K562 (cell line): ENCODE measurements at regions not wholly inside any gene's neighbourhood (a gene's known extent, or its start where the extent isn't known, plus 50 kb on each side); places are given as distances from the start of the nearest gene placed in this dataset.

Source experiments
- ATAC-seq: fragments of 200-7000 bp; cut with Tn5 transposase; 3 replicates; pipeline ENCODE4 v1.9.1; 2020; ENCODE audit warnings: moderate library complexity
- BruUV-seq: library from RNA; stranded (reverse); fragments of 400-500 nt; replicated peaks from 2 replicates; lab custom pipeline; 2021; lab: Mats Ljungman, UMichigan
- CTCF ChIA-PET: fragments of 300-600 bp; formaldehyde crosslinking; extraction: SDS; loops from one replicate; lab custom pipeline; 2021; ENCODE audit warnings: low intra/inter-chr PET ratio; lab: Yijun Ruan, JAX
- POLR2A ChIA-PET: fragments of 300-600, 350-650 bp; sonication (Branson Sonifier 250); formaldehyde crosslinking; extraction: SDS; loops from one replicate; lab custom pipeline; 2021; ENCODE audit warnings: antibody characterized with exemption, inconsistent platforms; lab: Yijun Ruan, JAX
- DNase-seq, 4 experiments: peaks; one replicate each; pipeline versions ENCODE4 v3.0.0 to v3.0.0-alpha.2; 2011 to 2018; ENCODE audit warnings: low spot score in 3 of 4, mixed read lengths in 3 of 4; ENCODE audit errors: extremely low read depth in 1 of 4
- FAIRE-seq: peaks from 2 replicates; lab custom pipeline; 2011; peaks lifted over from hg19 to GRCh38; lab: Jason Lieb, UNC
- H2AFZ ChIP-seq: 2 replicates; pipeline ENCODE4 v1.6.0; 2011; ENCODE audit warnings: low read depth, low read length, control low read depth, inconsistent platforms
- H3K27ac ChIP-seq: fragments of 200-600 bp; 3 replicates; pipeline ENCODE4 v1.8.0; 2011; ENCODE audit warnings: low read depth, mild to moderate bottlenecking, control low read depth, inconsistent platforms, low read length, moderate library complexity, mixed read lengths; ENCODE audit errors: extremely low read depth
- H3K27me3 ChIP-seq, 2 experiments: fragments of 300-600 bp in 1 of 2; 2 replicates in 1 of 2; 3 replicates in 1 of 2; pipeline versions ENCODE4 v1.6.0 to v1.8.0; 2011; ENCODE audit warnings: inconsistent platforms in 2 of 2, low read length in 2 of 2, mild to moderate bottlenecking in 1 of 2, mixed read lengths in 1 of 2, moderate library complexity in 1 of 2; ENCODE audit not compliant: control insufficient read depth in 2 of 2, insufficient read depth in 2 of 2
- H3K36me3 ChIP-seq: fragments of 300-600 bp; 3 replicates; pipeline ENCODE4 v1.8.0; 2011; ENCODE audit warnings: mild to moderate bottlenecking, low read length, inconsistent platforms; ENCODE audit not compliant: control insufficient read depth, insufficient read depth
- H3K4me1 ChIP-seq, 2 experiments: fragments of 200-600 bp in 1 of 2; replicated peaks in 1 of 2; 2 replicates in 1 of 2; 3 replicates in 1 of 2; pipeline versions ENCODE4 v1.5.1 to v1.8.0; 2011; ENCODE audit warnings: inconsistent platforms in 2 of 2, low read length in 2 of 2, mild to moderate bottlenecking in 1 of 2, mixed read lengths in 1 of 2, moderate library complexity in 1 of 2; ENCODE audit not compliant: control insufficient read depth in 2 of 2, insufficient read depth in 2 of 2
- H3K4me2 ChIP-seq: 2 replicates; pipeline ENCODE4 v1.6.1; 2011; ENCODE audit warnings: low read length, control low read depth, inconsistent platforms, mixed read lengths; ENCODE audit not compliant: insufficient read depth
- H3K4me3 ChIP-seq: fragments of 200-600 bp; sonication (generic), shearing (Covaris generic); 2 replicates; pipeline ENCODE4 v1.5.1; 2016; ENCODE audit warnings: control low read depth, inconsistent platforms
- H3K79me2 ChIP-seq: fragments of 200-600 bp; 3 replicates; pipeline ENCODE4 v1.8.0; 2011; ENCODE audit warnings: low read length, inconsistent platforms; ENCODE audit not compliant: control insufficient read depth, insufficient read depth
- H3K9ac ChIP-seq, 2 experiments: 2 replicates each; pipeline versions ENCODE4 v1.6.0 to v1.6.1; 2011; ENCODE audit warnings: low read depth in 2 of 2, low read length in 2 of 2, control low read depth in 1 of 2, inconsistent platforms in 1 of 2, mild to moderate bottlenecking in 1 of 2, mixed read lengths in 1 of 2; ENCODE audit not compliant: insufficient read depth in 1 of 2
- H3K9me1 ChIP-seq: one replicate; pipeline ENCODE4 v1.6.0; 2011; ENCODE audit warnings: inconsistent platforms, mild to moderate bottlenecking, low read length, moderate library complexity; ENCODE audit not compliant: control insufficient read depth, insufficient read depth
- H3K9me3 ChIP-seq: replicated peaks from 2 replicates; pipeline ENCODE4 v1.5.1; 2011; ENCODE audit warnings: low read depth, low read length, inconsistent platforms; ENCODE audit not compliant: control insufficient read depth, insufficient read depth
- H4K20me1 ChIP-seq: replicated peaks from 2 replicates; pipeline ENCODE4 v1.6.1; 2011; ENCODE audit warnings: low read length, inconsistent platforms, mixed read lengths; ENCODE audit not compliant: control insufficient read depth, insufficient read depth
- BCL6 ChIP-seq: fragments of 250-450 bp; sonication (Bioruptor Pico); IDR thresholded peaks from 2 replicates; pipeline ENCODE4 v1.4.0; 2020
- GATAD2A ChIP-seq: fragments of 450-650 bp; IDR thresholded peaks from 2 replicates; pipeline ENCODE4 v1.6.1; 2017
- GTF2F1 ChIP-seq: IDR thresholded peaks from 2 replicates; pipeline ENCODE4 v1.6.1; 2011; ENCODE audit warnings: low read depth, low read length, improper control_type of control experiment
- ILK ChIP-seq: fragments of 450-650 bp; IDR thresholded peaks from 2 replicates; pipeline ENCODE4 v1.6.1; 2016; ENCODE audit warnings: missing genetic modification characterization, low read depth, mild to moderate bottlenecking, missing compliant biosample characterization, moderate library complexity, borderline replicate concordance
- POU5F1 ChIP-seq: fragments of 150-350 bp; IDR thresholded peaks from 2 replicates; pipeline ENCODE4 v1.6.1; 2014; ENCODE audit warnings: borderline replicate concordance, low read length, low read depth, mild to moderate bottlenecking; ENCODE audit not compliant: partially characterized antibody
- RFX1 ChIP-seq: fragments of 450-650 bp; IDR thresholded peaks from 2 replicates; pipeline ENCODE4 v1.6.1; 2016; ENCODE audit warnings: mild to moderate bottlenecking, moderate library complexity
- ZBTB33 ChIP-seq: sonication (generic); formaldehyde crosslinking; IDR thresholded peaks from 2 replicates; pipeline ENCODE4 v1.8.1; 2023; ENCODE audit warnings: mild to moderate bottlenecking, missing genetic modification reagents
- ZMIZ1 ChIP-seq, 2 experiments: fragments of 150-350 bp in 1 of 2; IDR thresholded peaks; 2 replicates each; pipeline ENCODE4 v1.6.1; 2012 to 2016; ENCODE audit warnings: low read depth in 2 of 2, low read length in 2 of 2, mild to moderate bottlenecking in 1 of 2, moderate library complexity in 1 of 2
- ZNF253 ChIP-seq: fragments of 250-450 bp; sonication (Bioruptor Pico); conservative IDR thresholded peaks from 2 replicates; pipeline ENCODE4 v1.6.1; 2021; ENCODE audit warnings: mild to moderate bottlenecking
- ZNF639 ChIP-seq, 2 experiments: fragments of 200-800 bp in 1 of 2; sonication (Bioruptor generic) in 1 of 2; sonication (generic) in 1 of 2; formaldehyde crosslinking in 1 of 2; IDR thresholded peaks in 1 of 2; conservative IDR thresholded peaks in 1 of 2; 2 replicates each; pipeline versions ENCODE4 v1.5.0 to v1.6.1; 2016 to 2020; ENCODE audit warnings: missing compliant biosample characterization in 1 of 2, missing genetic modification characterization in 1 of 2, missing genetic modification reagents in 1 of 2
- WGBS: fragments of 100-300 bp; shearing (Covaris generic); methylation state at CpG from one replicate; pipeline ENCODE4 v1.1.6; 2016; ENCODE audit warnings: low coverage, mixed read lengths; ENCODE audit not compliant: insufficient coverage; ENCODE audit errors: missing lambda C conversion rate; 5-methylcytosine and 5-hydroxymethylcytosine counted together
- in situ Hi-C: fragments of 300-500 bp; cut with MboI; formaldehyde crosslinking; loops from 4 replicates; pipeline ENCODE4 v1.15.0; 2018; ENCODE audit warnings: inconsistent platforms, mixed read lengths
- intact Hi-C: fragments of 100-400 bp; cut with micrococcal nuclease; formaldehyde crosslinking; loops from 2 replicates; pipeline ENCODE4 v1.14.2; 2022

GRCh38 chr12:16095531-16096110 is 181.9 kb downstream of the SLC15A5 start (continued):
- TF ChIP-seq RFX1: no peak
- TF ChIP-seq GTF2F1: no peak
- no peak for TF ChIP-seq ZNF253 (CRISPR knock-in tag)
- no peak for TF ChIP-seq ILK (tag)
- no peak for TF ChIP-seq ZNF639 (CRISPR knock-in tag; conservative IDR thresholded peaks at IDR 0.05 in 1 of 2, IDR thresholded peaks at IDR 0.05 in 1 of 2)

- in situ Hi-C loops (no loop called here), intact Hi-C loops (no loop called here)
- Histone ChIP-seq H3K4me3 (no peak overlapping the region), H4K20me1 (no peaks in the 10 kb centered on the region), H3K36me3 (no peaks in the 10 kb centered on the region), H3K27ac (no peak overlapping the region), H3K9me1 (no peaks in the 10 kb centered on the region), H3K4me1 (no peaks in the 10 kb centered on the region), H3K9me3 (no peaks in the 10 kb centered on the region), H3K27me3 (no peaks in the 10 kb centered on the region), H3K79me2 (no peaks in the 10 kb centered on the region), H3K4me2 (no peak overlapping the region), H2AFZ (no peak overlapping the region), H3K9ac (no peak overlapping the region)
- ATAC-seq (no peak), FAIRE-seq (no peak), DNase-seq (no peak)
- no TSS peak for BruUV-seq
- ChIA-PET POLR2A (no interaction called here), CTCF (no interaction called here)
- 0% methylated on average over 2 of the region's 2 CpGs for WGBS
- TF ChIP-seq POU5F1 (no peak), GATAD2A (no peak), ZBTB33 (CRISPR knock-in tag) (no peak), ZMIZ1 (IDR thresholded peaks at IDR 0.05; ENCODE audit: low read depth in 2 of 2, low read length in 2 of 2) (no peak), BCL6 (CRISPR knock-in tag) (no peak)
Observed at GRCh38 chr12:16094437-16094836, 183.0 kb downstream of the SLC15A5 start.
